ENCODE measurements at regions not wholly inside any gene's neighbourhood (a gene's known extent, or its start where the extent isn't known, plus 50 kb on each side); places are given as distances from the start of the nearest gene placed in this dataset.

DNA sequence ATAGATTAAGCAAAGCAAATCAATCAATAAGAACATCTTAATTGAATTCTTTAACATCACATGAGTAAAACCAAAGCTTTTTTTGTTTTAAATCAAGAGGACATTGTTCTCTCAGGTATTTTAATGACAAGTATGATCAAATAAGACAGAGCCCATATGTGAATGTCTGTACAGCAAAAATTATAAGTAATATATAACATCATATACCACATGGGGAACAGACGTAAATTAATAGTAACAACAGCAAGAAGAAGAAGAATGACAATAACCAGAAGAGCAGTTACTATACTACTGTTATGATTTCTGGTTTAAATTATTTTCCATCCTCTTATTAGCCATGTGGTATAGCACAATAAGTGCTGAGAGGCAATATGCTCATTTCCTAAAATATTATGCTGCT lies 335.5 kb downstream of the ADAMTS20 start:
- no peak overlapping the region for H3K27ac ChIP-seq (ENCODE audit: low read depth in 1 of 2, low read length in 2 of 2)
- intact Hi-C loops (cut with micrococcal nuclease) = no loop called here
- WGBS (ENCODE audit: insufficient coverage) = no CpG with 5 or more reads among the region's 1 CpG
- no peaks in the 10 kb centered on the region for H4K20me1 ChIP-seq (ENCODE audit: insufficient read depth, low read length)
- Mint-ChIP-seq H3K4me3 (no peak overlapping the region), H3K9me3 (peaks cover 0 to 3% (median 0%) of the 10 kb centered on the region in 7 donors), H3K36me3 (no peaks in the 10 kb centered on the region), H3K27me3 (ENCODE audit: low read depth in 3 of 3) (peaks cover 0 to 2% (median 0%) of the 10 kb centered on the region in 3 donors), H3K4me1 (no peaks in the 10 kb centered on the region), H3K27ac (no peak overlapping the region)
- H3K4me2 ChIP-seq (replicated peaks; ENCODE audit: extremely low read depth, low read length, poor library complexity, severe bottlenecking) = no peak overlapping the region
- H3K9me3 ChIP-seq (replicated peaks in 1 of 2; ENCODE audit: control insufficient read depth in 1 of 2, insufficient read depth in 1 of 2, low read length in 2 of 2) = no peaks in the 10 kb centered on the region
- no peak for DNase-seq
- H2AFZ ChIP-seq (ENCODE audit: insufficient read depth, low read depth, low read length, poor library complexity, severe bottlenecking) = no peak overlapping the region
- no peak overlapping the region for H3K4me3 ChIP-seq (replicated peaks in 1 of 3; ENCODE audit: low read depth in 2 of 3, low read length in 3 of 3)
- no peaks in the 10 kb centered on the region for H3K4me1 ChIP-seq (ENCODE audit: control insufficient read depth in 1 of 2, insufficient read depth in 2 of 2, low read length in 2 of 2)
- no peaks in the 10 kb centered on the region for H3K27me3 ChIP-seq (ENCODE audit: control insufficient read depth in 2 of 2, insufficient read depth in 2 of 2, low read length in 2 of 2)
- no peak for TF ChIP-seq CTCF (IDR thresholded peaks at IDR 0.05)
- no peak overlapping the region for H3K9ac ChIP-seq (ENCODE audit: insufficient read depth, low read length, poor library complexity, severe bottlenecking)
- H3K79me2 ChIP-seq (ENCODE audit: insufficient read depth, low read length) = no peaks in the 10 kb centered on the region
- H3K36me3 ChIP-seq (replicated peaks in 1 of 2; ENCODE audit: control insufficient read depth in 1 of 2, insufficient read depth in 2 of 2, low read length in 2 of 2) = no peaks in the 10 kb centered on the region

DNA sequence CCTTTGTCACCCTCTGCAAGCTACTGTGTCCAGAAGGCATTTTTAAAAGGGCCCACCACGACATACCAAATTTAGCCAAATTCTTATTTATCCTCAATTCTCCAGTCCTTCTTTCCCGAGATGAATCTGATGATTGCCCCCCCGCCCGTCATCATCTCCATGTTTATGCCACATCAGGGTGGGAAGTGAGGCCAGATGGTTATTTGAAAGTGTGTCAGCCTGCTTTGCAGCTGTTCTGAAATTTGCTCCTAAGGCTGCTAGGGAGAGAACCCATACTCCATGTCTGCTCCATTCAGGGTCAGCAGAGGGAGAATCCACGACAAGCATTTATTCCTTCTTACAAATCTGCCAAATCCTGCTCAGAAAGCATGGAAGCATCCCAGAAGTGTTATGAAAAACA lies 337.8 kb downstream of the ADAMTS20 start:
- no peak overlapping the region for H3K4me3 ChIP-seq (replicated peaks in 1 of 3; ENCODE audit: low read depth in 2 of 3, low read length in 3 of 3)
- Mint-ChIP-seq H3K27ac (no peak overlapping the region), H3K36me3 (no peaks in the 10 kb centered on the region), H3K4me3 (no peak overlapping the region), H3K27me3 (ENCODE audit: low read depth in 3 of 3) (no peaks in the 10 kb centered on the region), H3K4me1 (peaks cover 5% of the 10 kb centered on the region), H3K9me3 (peaks cover 0 to 3% (median 0%) of the 10 kb centered on the region in 7 donors)
- no peak overlapping the region for H2AFZ ChIP-seq (ENCODE audit: insufficient read depth, low read depth, low read length, poor library complexity, severe bottlenecking)
- intact Hi-C loops (cut with micrococcal nuclease) = no loop called here
- WGBS (ENCODE audit: insufficient coverage) = no CpG with 5 or more reads among the region's 5 CpGs
- no peaks in the 10 kb centered on the region for H4K20me1 ChIP-seq (ENCODE audit: insufficient read depth, low read length)
- H3K27me3 ChIP-seq (ENCODE audit: control insufficient read depth in 2 of 2, insufficient read depth in 2 of 2, low read length in 2 of 2) = no peaks in the 10 kb centered on the region
- TF ChIP-seq CTCF (IDR thresholded peaks at IDR 0.05) = no peak
- no peak overlapping the region for H3K4me2 ChIP-seq (replicated peaks; ENCODE audit: extremely low read depth, low read length, poor library complexity, severe bottlenecking)
- H3K36me3 ChIP-seq (replicated peaks in 1 of 2; ENCODE audit: control insufficient read depth in 1 of 2, insufficient read depth in 2 of 2, low read length in 2 of 2) = no peaks in the 10 kb centered on the region
- no peaks in the 10 kb centered on the region for H3K79me2 ChIP-seq (ENCODE audit: insufficient read depth, low read length)
- no peak for DNase-seq
- H3K27ac ChIP-seq (ENCODE audit: low read depth in 1 of 2, low read length in 2 of 2) = no peak overlapping the region
- H3K9ac ChIP-seq (ENCODE audit: insufficient read depth, low read length, poor library complexity, severe bottlenecking) = no peak overlapping the region
- H3K9me3 ChIP-seq (replicated peaks in 1 of 2; ENCODE audit: control insufficient read depth in 1 of 2, insufficient read depth in 1 of 2, low read length in 2 of 2) = no peaks in the 10 kb centered on the region
- H3K4me1 ChIP-seq (ENCODE audit: control insufficient read depth in 1 of 2, insufficient read depth in 2 of 2, low read length in 2 of 2) = peaks cover 0 to 3% of the 10 kb centered on the region in 2 donors
